ENCODE measurements at regions not wholly inside any gene's neighbourhood (a gene's known extent, or its start where the extent isn't known, plus 50 kb on each side); places are given as distances from the start of the nearest gene placed in this dataset.
A peak's percentile ranks its signal among the peaks of the same experiment; 100 is the strongest.

GRCh38 chr2:217195016-217195415 is 335.2 kb upstream of the TNP1 start:
- H3K4me1 Mint-ChIP-seq, result peaks cover 27% of the 10 kb centered on the region
- H3K9me3 Mint-ChIP-seq, result peaks cover 18% of the 10 kb centered on the region
- DNase-seq, result no peak
- peaks cover 8% of the 10 kb centered on the region for H3K36me3 Mint-ChIP-seq (ENCODE audit: low read depth)
- no peak overlapping the region for H3K4me3 Mint-ChIP-seq
- H3K27me3 Mint-ChIP-seq (ENCODE audit: low read depth, poor library complexity), result peaks cover 4% of the 10 kb centered on the region
- no peak overlapping the region for H3K27ac Mint-ChIP-seq
- TF ChIP-seq CTCF (IDR thresholded peaks at IDR 0.05), result no peak

- Mint-ChIP-seq H3K36me3 (ENCODE audit: low read depth) (peaks cover 8% of the 10 kb centered on the region), H3K27me3 (ENCODE audit: low read depth, poor library complexity) (peaks cover 6% of the 10 kb centered on the region), H3K27ac (peak overlapping the region; percentile 42), H3K4me1 (peaks cover 16% of the 10 kb centered on the region), H3K4me3 (no peak overlapping the region), H3K9me3 (peaks cover 18% of the 10 kb centered on the region)
- TF ChIP-seq CTCF (IDR thresholded peaks at IDR 0.05), result no peak
- no peak for DNase-seq
Observed at GRCh38 chr2:217193431-217194340, 333.8 kb upstream of the TNP1 start.

- no peak for TF ChIP-seq CTCF (IDR thresholded peaks at IDR 0.05)
- no peak for DNase-seq
- Mint-ChIP-seq H3K4me3 (no peak overlapping the region), H3K27ac (no peak overlapping the region), H3K36me3 (ENCODE audit: low read depth) (peaks cover 8% of the 10 kb centered on the region), H3K27me3 (ENCODE audit: low read depth, poor library complexity) (peaks cover 10% of the 10 kb centered on the region), H3K4me1 (peaks cover 14% of the 10 kb centered on the region), H3K9me3 (peaks cover 15% of the 10 kb centered on the region)
Observed at GRCh38 chr2:217192366-217192765, 332.5 kb upstream of the TNP1 start.

GRCh38 chr2:217189747-217190146 is 329.9 kb upstream of the TNP1 start:
- DNase-seq, result no peak
- H3K9me3 Mint-ChIP-seq, result peaks cover 4% of the 10 kb centered on the region
- no peaks in the 10 kb centered on the region for H3K36me3 Mint-ChIP-seq (ENCODE audit: low read depth)
- H3K27me3 Mint-ChIP-seq (ENCODE audit: low read depth, poor library complexity), result peaks cover 12% of the 10 kb centered on the region
- no peak overlapping the region for H3K4me3 Mint-ChIP-seq
- H3K4me1 Mint-ChIP-seq, result peaks cover 20% of the 10 kb centered on the region
- H3K27ac Mint-ChIP-seq, result no peak overlapping the region
- no peak for TF ChIP-seq CTCF (IDR thresholded peaks at IDR 0.05)

- H3K27ac Mint-ChIP-seq, result no peak overlapping the region
- H3K4me3 Mint-ChIP-seq, result no peak overlapping the region
- H3K4me1 Mint-ChIP-seq, result peaks cover 17% of the 10 kb centered on the region
- peaks cover 4% of the 10 kb centered on the region for H3K9me3 Mint-ChIP-seq
- H3K27me3 Mint-ChIP-seq (ENCODE audit: low read depth, poor library complexity), result peaks cover 12% of the 10 kb centered on the region
- H3K36me3 Mint-ChIP-seq (ENCODE audit: low read depth), result no peaks in the 10 kb centered on the region
- no peak for DNase-seq
- no peak for TF ChIP-seq CTCF (IDR thresholded peaks at IDR 0.05)
Observed at GRCh38 chr2:217189131-217189530, 329.3 kb upstream of the TNP1 start.

Measured in nephron progenitor cell (in vitro differentiated cells).